Tibial nerve (tissue), 3 donors: ENCODE measurements at regions not wholly inside any gene's neighbourhood (a gene's known extent, or its start where the extent isn't known, plus 50 kb on each side); places are given as distances from the start of the nearest gene placed in this dataset.

Experiments
- POLR2A ChIP-seq, 2 donors: fragments of 450-650 bp; IDR thresholded peaks; one replicate each; pipeline ENCODE4 v1.6.1; 2017; ENCODE audit warnings: antibody characterized with exemption in 2 of 2, mild to moderate bottlenecking in 2 of 2, moderate library complexity in 2 of 2
- TF ChIP-seq, protein P1 (sequence below), 5 experiments: fragments of 200-600 bp in 3 of 5; fragments of 450-650 bp in 2 of 5; sonication (generic) in 3 of 5; IDR thresholded peaks; one replicate each; pipeline ENCODE4 v1.5.1; 2016 to 2019; ENCODE audit warnings: antibody characterized with exemption in 5 of 5, mild to moderate bottlenecking in 3 of 5, moderate library complexity in 2 of 5

DNA sequence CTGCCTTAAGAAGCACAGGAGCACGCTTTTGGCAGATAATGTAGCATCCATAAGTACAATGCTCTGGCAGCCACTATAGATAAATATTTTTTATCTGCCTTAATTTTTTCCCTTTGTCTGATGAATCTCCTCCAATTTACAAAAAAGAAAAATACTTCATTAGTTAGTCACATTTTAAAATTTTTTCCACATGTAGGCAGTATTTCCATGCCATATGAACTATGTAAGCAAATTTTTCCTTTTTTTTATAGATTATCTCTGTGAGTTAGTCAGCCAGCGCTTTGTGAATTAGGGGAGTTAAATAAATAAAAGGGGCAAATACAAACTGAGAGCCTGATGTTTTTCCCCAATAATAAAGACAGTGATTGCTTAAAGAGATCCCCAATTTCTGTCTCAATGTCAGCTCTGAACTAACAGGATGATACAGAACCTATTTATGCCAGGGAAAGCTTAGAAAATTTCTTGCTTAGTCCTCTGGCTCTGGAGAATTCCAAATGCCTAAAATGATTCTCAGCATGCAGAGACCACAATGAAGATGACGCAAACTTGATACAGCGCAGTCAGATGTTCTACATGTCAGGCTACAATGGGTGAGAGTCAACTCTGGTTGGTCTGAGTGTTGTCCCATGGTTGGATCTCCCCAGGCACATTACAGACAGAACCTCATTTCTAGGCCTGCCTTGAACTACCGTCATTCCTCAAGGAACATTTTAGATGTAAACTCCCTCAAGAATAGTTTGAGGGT lies 390.4 kb upstream of the CDH6 start:
- TF ChIP-seq, protein P1, sequence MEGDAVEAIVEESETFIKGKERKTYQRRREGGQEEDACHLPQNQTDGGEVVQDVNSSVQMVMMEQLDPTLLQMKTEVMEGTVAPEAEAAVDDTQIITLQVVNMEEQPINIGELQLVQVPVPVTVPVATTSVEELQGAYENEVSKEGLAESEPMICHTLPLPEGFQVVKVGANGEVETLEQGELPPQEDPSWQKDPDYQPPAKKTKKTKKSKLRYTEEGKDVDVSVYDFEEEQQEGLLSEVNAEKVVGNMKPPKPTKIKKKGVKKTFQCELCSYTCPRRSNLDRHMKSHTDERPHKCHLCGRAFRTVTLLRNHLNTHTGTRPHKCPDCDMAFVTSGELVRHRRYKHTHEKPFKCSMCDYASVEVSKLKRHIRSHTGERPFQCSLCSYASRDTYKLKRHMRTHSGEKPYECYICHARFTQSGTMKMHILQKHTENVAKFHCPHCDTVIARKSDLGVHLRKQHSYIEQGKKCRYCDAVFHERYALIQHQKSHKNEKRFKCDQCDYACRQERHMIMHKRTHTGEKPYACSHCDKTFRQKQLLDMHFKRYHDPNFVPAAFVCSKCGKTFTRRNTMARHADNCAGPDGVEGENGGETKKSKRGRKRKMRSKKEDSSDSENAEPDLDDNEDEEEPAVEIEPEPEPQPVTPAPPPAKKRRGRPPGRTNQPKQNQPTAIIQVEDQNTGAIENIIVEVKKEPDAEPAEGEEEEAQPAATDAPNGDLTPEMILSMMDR (IDR thresholded peaks at IDR 0.05): no peak
- TF ChIP-seq POLR2A (IDR thresholded peaks at IDR 0.05): no peak
